A549 (cell line): ENCODE measurements at regions not wholly inside any gene's neighbourhood (a gene's known extent, or its start where the extent isn't known, plus 50 kb on each side); places are given as distances from the start of the nearest gene placed in this dataset.

Experiments used
- ATAC-seq, 2 experiments: fragments of 200-7000 bp in 1 of 2; fragments of >200 bp in 1 of 2; cut with Nextera tagmentation in 1 of 2; cut with Tn5 transposase in 1 of 2; 3 replicates each; pipeline versions ENCODE4 v1.8.0 to v1.9.1; 2018 to 2020; ENCODE audit warnings: mild to moderate bottlenecking in 1 of 2, moderate library complexity in 1 of 2
- CTCF ChIA-PET: fragments of 300-600 bp; sonication (Branson Sonifier 250); formaldehyde crosslinking; extraction: SDS; loops from one replicate; lab custom pipeline; 2021; ENCODE audit warnings: antibody characterized with exemption, inconsistent platforms; lab: Yijun Ruan, JAX
- POLR2A ChIA-PET: fragments of 350-600 bp; formaldehyde crosslinking; extraction: SDS; loops from one replicate; lab custom pipeline; 2021; ENCODE audit warnings: antibody characterized with exemption, inconsistent platforms; lab: Yijun Ruan, JAX
- DNase-seq, 2 experiments: peaks; one replicate each; pipeline versions ENCODE4 v3.0.0 to v3.0.0-alpha.2; 2011 to 2016; ENCODE audit warnings: low read depth in 1 of 2, low spot score in 1 of 2
- FAIRE-seq: peaks from 2 replicates; lab custom pipeline; 2011; peaks lifted over from hg19 to GRCh38; lab: Jason Lieb, UNC
- H3K27ac ChIP-seq, 2 experiments: fragments of >200 bp; sonication (Bioruptor Twin); formaldehyde crosslinking; 3 replicates each; pipeline ENCODE4 v1.5.1; 2016 to 2017
- H3K4me1 ChIP-seq: fragments of >200 bp; sonication (Bioruptor Twin); formaldehyde crosslinking; 3 replicates; pipeline ENCODE4 v1.6.1; 2016
- H3K4me2 ChIP-seq: fragments of >200 bp; sonication (Bioruptor Twin); formaldehyde crosslinking; 3 replicates; pipeline ENCODE4 v1.6.1; 2016
- H3K4me3 ChIP-seq: fragments of >200 bp; sonication (Bioruptor Twin); formaldehyde crosslinking; 3 replicates; pipeline ENCODE4 v1.5.1; 2016
- H3K9me3 ChIP-seq: fragments of >200 bp; sonication (Bioruptor Twin); formaldehyde crosslinking; 3 replicates; pipeline ENCODE4 v1.6.1; 2016
- CEBPB ChIP-seq, 2 experiments: fragments of >200 bp in 1 of 2; sonication (Bioruptor Twin) in 1 of 2; formaldehyde crosslinking in 1 of 2; IDR thresholded peaks; 2 replicates each; pipeline ENCODE4 v1.6.1; 2012 to 2016
- CHD2 ChIP-seq: fragments of 150-350 bp; IDR thresholded peaks from 2 replicates; pipeline ENCODE4 v1.6.1; 2014; ENCODE audit warnings: low read length; ENCODE audit not compliant: partially characterized antibody
- CTCF ChIP-seq: fragments of >200 bp; sonication (Bioruptor Twin); formaldehyde crosslinking; IDR thresholded peaks from 3 replicates; pipeline ENCODE4 v1.5.1; 2016
- EP300 ChIP-seq, 2 experiments: fragments of >200 bp; sonication (Bioruptor Twin); formaldehyde crosslinking; IDR thresholded peaks; 2 replicates in 1 of 2; 3 replicates in 1 of 2; pipeline ENCODE4 v1.6.1; 2016 to 2017
- FOSB ChIP-seq: fragments of 250-450 bp; sonication (Bioruptor Pico); IDR thresholded peaks from 2 replicates; pipeline ENCODE4 v1.5.0; 2020; ENCODE audit warnings: mild to moderate bottlenecking, moderate library complexity
- FOXS1 ChIP-seq: fragments of 250-450 bp; sonication (Bioruptor Pico); IDR thresholded peaks from 2 replicates; pipeline ENCODE4 v1.5.0; 2020; ENCODE audit warnings: mild to moderate bottlenecking, moderate library complexity
- JUN ChIP-seq, 2 experiments: fragments of >200 bp; sonication (Bioruptor Twin); formaldehyde crosslinking; IDR thresholded peaks; 2 replicates in 1 of 2; 3 replicates in 1 of 2; pipeline ENCODE4 v1.6.1; 2016 to 2017
- MAFK ChIP-seq: fragments of 450-650 bp; IDR thresholded peaks from 2 replicates; pipeline ENCODE4 v1.6.1; 2014; ENCODE audit not compliant: partially characterized antibody
- NFE2L2 ChIP-seq: fragments of 150-350 bp; conservative IDR thresholded peaks from 2 replicates; pipeline ENCODE4 v1.6.1; 2014; ENCODE audit warnings: low read length
- NPAS2 ChIP-seq: fragments of 250-450 bp; sonication (Bioruptor Pico); IDR thresholded peaks from 2 replicates; pipeline ENCODE4 v1.8.0; 2022; ENCODE audit warnings: mild to moderate bottlenecking, moderate library complexity, borderline replicate concordance
- NR3C1 ChIP-seq: fragments of >200 bp; sonication (Bioruptor Twin); formaldehyde crosslinking; IDR thresholded peaks from 3 replicates; pipeline ENCODE4 v1.6.1; 2017
- TFCP2L1 ChIP-seq: fragments of 250-450 bp; sonication (Bioruptor Pico); IDR thresholded peaks from 2 replicates; pipeline ENCODE4 v1.5.0; 2021; ENCODE audit warnings: mild to moderate bottlenecking
- TP53 ChIP-seq: fragments of 250-450 bp; sonication (Bioruptor Pico); IDR thresholded peaks from 2 replicates; pipeline ENCODE4 v1.5.0; 2021; ENCODE audit warnings: mild to moderate bottlenecking, moderate library complexity
- USF2 ChIP-seq: fragments of 450-650 bp; IDR thresholded peaks from 2 replicates; pipeline ENCODE4 v1.6.1; 2014; ENCODE audit warnings: antibody characterized with exemption
- ZFP36 ChIP-seq: fragments of 450-650 bp; IDR thresholded peaks from 2 replicates; pipeline ENCODE4 v1.6.1; 2014; ENCODE audit warnings: borderline replicate concordance; ENCODE audit not compliant: partially characterized antibody
- WGBS: methylation state at CpG from one replicate; pipeline ENCODE4 v1.1.6; 2017; ENCODE audit errors: missing lambda C conversion rate; 5-methylcytosine and 5-hydroxymethylcytosine counted together
- TF ChIP-seq, protein P1 (sequence below): fragments of >200 bp; sonication (Bioruptor Twin); formaldehyde crosslinking; IDR thresholded peaks from 3 replicates; pipeline ENCODE4 v1.6.1; 2016
- TF ChIP-seq, protein P2 (sequence below): fragments of 250-450 bp; sonication (Bioruptor Pico); IDR thresholded peaks from 2 replicates; pipeline ENCODE4 v1.5.0; 2020; ENCODE audit warnings: low read depth, mild to moderate bottlenecking, moderate library complexity
- TF ChIP-seq, protein P3 (sequence below): IDR thresholded peaks from 2 replicates; pipeline ENCODE4 v1.6.1; 2012
- TF ChIP-seq, protein P4 (sequence below): fragments of 150-350 bp; IDR thresholded peaks from 2 replicates; pipeline ENCODE4 v1.6.1; 2014; ENCODE audit warnings: low read depth, mild to moderate bottlenecking, low read length
- TF ChIP-seq, protein P5 (sequence below): fragments of 200-600 bp; sonication (generic); IDR thresholded peaks from 2 replicates; pipeline ENCODE4 v1.6.1; 2016; ENCODE audit warnings: antibody characterized with exemption, mild to moderate bottlenecking, moderate library complexity

GRCh38 chr12:95418142-95418541 lies 55.8 kb upstream of the METAP2 start:
- TF ChIP-seq JUN (IDR thresholded peaks at IDR 0.05) (no peak), NFE2L2 (no peak), USF2 (no peak), EP300 (IDR thresholded peaks at IDR 0.05) (no peak), NR3C1 (no peak), TFCP2L1 (CRISPR knock-in tag) (no peak), MAFK (no peak), CEBPB (IDR thresholded peaks at IDR 0.05) (no peak), CHD2 (no peak), FOXS1 (CRISPR knock-in tag) (no peak), CTCF (no peak), TP53 (CRISPR knock-in tag) (no peak), NPAS2 (CRISPR knock-in tag) (no peak), FOSB (no peak), ZFP36 (no peak)
- TF ChIP-seq, protein P1, sequence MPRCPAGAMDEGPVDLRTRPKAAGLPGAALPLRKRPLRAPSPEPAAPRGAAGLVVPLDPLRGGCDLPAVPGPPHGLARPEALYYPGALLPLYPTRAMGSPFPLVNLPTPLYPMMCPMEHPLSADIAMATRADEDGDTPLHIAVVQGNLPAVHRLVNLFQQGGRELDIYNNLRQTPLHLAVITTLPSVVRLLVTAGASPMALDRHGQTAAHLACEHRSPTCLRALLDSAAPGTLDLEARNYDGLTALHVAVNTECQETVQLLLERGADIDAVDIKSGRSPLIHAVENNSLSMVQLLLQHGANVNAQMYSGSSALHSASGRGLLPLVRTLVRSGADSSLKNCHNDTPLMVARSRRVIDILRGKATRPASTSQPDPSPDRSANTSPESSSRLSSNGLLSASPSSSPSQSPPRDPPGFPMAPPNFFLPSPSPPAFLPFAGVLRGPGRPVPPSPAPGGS = no peak
- TF ChIP-seq, protein P2, sequence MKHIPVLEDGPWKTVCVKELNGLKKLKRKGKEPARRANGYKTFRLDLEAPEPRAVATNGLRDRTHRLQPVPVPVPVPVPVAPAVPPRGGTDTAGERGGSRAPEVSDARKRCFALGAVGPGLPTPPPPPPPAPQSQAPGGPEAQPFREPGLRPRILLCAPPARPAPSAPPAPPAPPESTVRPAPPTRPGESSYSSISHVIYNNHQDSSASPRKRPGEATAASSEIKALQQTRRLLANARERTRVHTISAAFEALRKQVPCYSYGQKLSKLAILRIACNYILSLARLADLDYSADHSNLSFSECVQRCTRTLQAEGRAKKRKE (CRISPR knock-in tag) = no peak
- TF ChIP-seq, protein P3, sequence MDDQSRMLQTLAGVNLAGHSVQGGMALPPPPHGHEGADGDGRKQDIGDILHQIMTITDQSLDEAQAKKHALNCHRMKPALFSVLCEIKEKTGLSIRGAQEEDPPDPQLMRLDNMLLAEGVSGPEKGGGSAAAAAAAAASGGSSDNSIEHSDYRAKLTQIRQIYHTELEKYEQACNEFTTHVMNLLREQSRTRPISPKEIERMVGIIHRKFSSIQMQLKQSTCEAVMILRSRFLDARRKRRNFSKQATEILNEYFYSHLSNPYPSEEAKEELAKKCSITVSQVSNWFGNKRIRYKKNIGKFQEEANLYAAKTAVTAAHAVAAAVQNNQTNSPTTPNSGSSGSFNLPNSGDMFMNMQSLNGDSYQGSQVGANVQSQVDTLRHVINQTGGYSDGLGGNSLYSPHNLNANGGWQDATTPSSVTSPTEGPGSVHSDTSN = no peak
- TF ChIP-seq, protein P4, sequence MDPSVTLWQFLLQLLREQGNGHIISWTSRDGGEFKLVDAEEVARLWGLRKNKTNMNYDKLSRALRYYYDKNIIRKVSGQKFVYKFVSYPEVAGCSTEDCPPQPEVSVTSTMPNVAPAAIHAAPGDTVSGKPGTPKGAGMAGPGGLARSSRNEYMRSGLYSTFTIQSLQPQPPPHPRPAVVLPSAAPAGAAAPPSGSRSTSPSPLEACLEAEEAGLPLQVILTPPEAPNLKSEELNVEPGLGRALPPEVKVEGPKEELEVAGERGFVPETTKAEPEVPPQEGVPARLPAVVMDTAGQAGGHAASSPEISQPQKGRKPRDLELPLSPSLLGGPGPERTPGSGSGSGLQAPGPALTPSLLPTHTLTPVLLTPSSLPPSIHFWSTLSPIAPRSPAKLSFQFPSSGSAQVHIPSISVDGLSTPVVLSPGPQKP = no peak
- TF ChIP-seq, protein P5, sequence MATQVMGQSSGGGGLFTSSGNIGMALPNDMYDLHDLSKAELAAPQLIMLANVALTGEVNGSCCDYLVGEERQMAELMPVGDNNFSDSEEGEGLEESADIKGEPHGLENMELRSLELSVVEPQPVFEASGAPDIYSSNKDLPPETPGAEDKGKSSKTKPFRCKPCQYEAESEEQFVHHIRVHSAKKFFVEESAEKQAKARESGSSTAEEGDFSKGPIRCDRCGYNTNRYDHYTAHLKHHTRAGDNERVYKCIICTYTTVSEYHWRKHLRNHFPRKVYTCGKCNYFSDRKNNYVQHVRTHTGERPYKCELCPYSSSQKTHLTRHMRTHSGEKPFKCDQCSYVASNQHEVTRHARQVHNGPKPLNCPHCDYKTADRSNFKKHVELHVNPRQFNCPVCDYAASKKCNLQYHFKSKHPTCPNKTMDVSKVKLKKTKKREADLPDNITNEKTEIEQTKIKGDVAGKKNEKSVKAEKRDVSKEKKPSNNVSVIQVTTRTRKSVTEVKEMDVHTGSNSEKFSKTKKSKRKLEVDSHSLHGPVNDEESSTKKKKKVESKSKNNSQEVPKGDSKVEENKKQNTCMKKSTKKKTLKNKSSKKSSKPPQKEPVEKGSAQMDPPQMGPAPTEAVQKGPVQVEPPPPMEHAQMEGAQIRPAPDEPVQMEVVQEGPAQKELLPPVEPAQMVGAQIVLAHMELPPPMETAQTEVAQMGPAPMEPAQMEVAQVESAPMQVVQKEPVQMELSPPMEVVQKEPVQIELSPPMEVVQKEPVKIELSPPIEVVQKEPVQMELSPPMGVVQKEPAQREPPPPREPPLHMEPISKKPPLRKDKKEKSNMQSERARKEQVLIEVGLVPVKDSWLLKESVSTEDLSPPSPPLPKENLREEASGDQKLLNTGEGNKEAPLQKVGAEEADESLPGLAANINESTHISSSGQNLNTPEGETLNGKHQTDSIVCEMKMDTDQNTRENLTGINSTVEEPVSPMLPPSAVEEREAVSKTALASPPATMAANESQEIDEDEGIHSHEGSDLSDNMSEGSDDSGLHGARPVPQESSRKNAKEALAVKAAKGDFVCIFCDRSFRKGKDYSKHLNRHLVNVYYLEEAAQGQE = no peak
- no peaks in the 10 kb centered on the region for H3K9me3 ChIP-seq
- no peak for FAIRE-seq
- 88% methylated on average over 2 of the region's 2 CpGs for WGBS
- H3K27ac ChIP-seq = no peak overlapping the region
- ChIA-PET POLR2A (no interaction called here), CTCF (no interaction called here)
- no peak overlapping the region for H3K4me2 ChIP-seq
- no peak overlapping the region for H3K4me3 ChIP-seq
- no peak for ATAC-seq
- DNase-seq = no peak
- H3K4me1 ChIP-seq = no peaks in the 10 kb centered on the region
